LHCN-M2 (cell line): ENCODE measurements at regions not wholly inside any gene's neighbourhood (a gene's known extent, or its start where the extent isn't known, plus 50 kb on each side); places are given as distances from the start of the nearest gene placed in this dataset.
A peak's percentile ranks its signal among the peaks of the same experiment; 100 is the strongest.
"Not testable (repeated sequence)": the region's sequence is repeated elsewhere in the genome, so short reads cannot be mapped to it uniquely, and the experiment has no call there.

ENCODE experiments used
- DNase-seq: peaks from one replicate; pipeline ENCODE4 v3.0.0-alpha.2; 2012; ENCODE audit warnings: low read depth

DNA sequence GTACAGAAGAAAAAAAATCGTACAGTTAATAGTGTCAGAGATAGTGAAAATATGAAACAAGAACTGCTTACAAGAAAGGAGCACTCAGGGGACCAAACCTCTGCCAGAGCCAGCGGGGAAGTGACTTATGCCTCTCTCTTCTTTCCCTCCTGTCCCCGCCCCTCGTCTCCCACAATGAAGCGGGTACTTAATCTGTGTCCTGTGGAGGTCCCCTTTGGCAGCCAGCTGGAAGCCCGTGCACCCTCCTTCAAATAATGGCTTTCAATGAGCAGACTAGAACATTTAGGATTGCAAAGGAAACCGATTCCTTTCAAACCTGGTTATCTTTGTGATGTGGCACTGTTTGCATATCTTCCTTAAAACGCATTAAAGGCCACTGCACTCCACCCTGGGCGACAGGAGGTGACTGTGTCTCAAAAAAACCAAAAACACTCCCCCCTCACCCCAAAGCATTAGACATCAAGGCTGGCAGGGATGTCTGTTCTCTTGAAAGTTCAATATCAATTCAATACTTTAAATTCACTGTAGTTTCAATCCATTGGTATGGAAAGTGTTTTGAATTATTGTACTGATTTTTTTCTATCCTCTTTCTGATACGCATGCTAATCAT, 51.7 kb downstream of the PPIAL4C start:
- not testable (repeated sequence) for DNase-seq

- peak; percentile 96 for DNase-seq
These were observed 52.9 kb downstream of the PPIAL4C start for GRCh38 chr1:149636286-149637122.

DNA sequence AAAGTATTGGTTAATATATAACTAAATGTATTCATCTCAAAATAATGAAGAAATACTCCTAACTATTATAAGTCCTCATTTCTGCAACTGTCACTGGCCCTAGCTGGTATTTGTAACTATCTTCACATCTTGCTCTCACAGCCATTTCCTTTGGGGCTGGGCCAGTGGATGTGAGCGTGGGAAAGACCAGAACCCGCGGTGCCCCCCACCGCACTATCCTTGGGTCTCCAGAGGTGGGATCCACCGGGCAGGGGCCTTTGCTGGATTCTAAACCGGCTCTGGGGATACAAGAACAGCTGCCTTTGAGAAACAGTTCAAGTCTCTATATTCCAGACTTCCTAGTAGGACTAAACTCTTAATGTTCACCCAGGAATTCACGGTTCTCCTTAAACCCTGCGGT, 54.8 kb downstream of the PPIAL4C start:
- DNase-seq: not testable (repeated sequence)

DNA sequence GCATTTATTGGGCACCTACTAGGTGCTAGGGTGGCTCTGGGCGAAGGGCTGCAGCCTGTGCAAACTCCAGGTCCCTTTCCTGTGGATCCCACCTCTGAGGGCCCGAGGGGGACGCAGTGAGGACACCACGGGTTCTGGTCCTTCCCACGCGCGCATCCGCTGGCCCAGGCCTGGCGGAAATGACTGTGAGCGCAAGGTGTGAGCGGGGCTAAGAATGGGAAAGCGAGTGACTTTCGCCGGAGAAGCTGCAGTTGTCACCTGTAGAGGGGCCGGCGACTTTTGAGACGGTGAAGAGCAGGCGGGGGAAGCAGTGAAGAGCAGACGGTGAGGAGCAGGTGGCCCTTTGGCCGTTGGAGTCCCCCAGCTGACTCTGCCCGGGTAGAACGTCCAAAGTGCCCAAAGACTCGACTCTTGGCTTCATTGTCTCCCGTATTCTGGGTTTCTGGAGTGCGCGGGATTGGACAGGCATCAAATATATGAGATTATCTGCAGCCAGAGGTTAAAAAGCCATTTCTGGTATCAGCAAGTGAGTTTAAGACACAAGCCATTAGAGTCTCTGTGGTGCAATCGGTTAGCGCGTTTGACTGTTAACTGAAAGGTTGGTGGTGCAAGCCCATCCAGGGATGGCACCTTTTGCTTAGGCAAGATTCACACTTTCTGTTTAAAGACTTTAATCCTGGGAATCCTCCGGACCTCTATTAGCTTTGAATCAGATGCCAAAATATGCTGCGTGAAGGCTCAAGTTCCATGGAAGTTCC, 55.4 kb downstream of the PPIAL4C start:
- not testable (repeated sequence) for DNase-seq

DNA sequence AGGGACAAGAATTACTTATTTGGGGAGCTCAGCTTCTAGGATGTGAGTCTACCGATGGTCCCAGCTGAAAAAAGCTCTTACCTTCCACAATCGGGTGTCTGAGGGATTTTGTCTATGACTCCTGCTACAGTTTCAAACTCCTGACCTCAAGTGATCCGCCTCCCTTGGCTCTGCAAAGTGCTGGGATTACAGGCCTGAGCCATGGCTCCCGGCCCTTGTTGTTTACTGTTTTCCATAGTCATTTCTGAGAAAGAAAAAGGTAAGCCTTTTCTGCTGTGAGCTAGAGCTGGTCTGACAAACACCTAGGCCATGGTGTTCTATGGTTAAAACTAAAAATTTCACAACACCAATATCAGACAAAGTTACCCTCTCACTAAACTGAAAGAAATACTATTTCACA, 57.5 kb downstream of the PPIAL4C start:
- DNase-seq: not testable (repeated sequence)

DNA sequence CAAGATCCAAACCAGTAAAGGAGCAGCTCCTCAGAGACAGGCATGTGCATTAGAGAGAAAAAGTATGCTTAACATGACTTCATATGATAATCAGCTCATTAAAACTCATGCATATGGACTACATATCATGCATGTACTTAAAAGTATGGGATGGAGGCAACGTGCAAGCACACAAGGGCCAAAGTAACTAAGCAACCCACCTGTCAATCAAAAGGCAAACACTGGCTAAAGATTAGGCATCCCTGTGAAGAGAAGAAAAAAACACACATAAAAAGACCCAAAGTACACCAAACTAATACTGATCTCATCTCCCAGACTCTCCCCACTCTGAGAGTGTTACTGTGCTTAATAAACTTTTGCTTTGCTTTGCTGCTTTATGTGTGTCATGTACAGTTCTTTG, 61.2 kb downstream of the PPIAL4C start:
- not testable (repeated sequence) for DNase-seq

DNA sequence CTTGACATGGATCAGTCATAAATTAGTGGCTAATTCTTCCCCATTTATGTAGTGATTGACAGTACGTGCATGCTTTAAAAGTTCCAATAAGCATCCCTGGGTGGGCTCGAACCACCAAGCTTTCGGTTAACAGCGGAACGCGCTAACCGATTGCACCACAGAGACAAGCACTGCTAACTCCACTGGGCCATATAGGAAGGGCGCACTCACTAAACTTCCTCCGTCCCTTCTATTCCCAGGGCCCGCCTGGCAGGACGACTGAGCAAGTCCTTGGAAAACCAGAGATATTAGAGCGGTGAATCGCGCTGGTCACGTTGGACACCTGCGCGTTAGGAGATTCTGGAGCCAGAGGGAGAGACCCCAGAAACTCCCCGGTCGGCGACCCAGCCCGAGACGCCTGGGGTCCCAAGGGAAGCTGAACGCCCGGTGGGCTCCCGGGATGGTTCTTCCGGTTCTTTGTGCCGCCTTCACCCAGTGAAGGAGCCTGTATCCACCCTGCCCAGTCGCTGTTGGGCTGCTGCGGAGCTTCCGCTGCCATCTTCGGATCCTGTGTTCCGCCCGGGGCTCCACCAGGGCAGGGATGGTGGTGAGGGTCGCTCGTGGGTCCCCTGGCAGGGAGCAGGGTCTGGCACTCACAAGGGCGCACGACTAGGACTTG, 62.8 kb downstream of the PPIAL4C start:
- not testable (repeated sequence) for DNase-seq

DNA sequence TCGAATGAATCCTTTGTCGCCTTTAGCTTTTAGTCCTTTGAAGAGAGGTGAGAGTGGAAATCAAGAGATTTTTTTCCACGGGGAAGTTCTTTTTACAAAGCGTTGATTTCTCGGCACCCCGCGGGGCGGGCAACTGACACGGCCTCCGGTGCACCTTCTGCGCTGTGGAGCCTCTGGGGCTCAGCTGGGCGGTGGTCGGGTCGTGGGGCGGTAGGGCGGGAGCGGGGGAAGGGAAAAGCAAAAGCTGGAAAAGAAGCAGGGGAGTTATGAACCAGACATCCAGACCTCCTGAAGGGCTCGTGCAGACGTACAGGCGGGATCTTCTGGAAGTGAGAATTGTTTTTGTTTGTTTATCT, 63.3 kb downstream of the PPIAL4C start:
- DNase-seq: not testable (repeated sequence)

DNA sequence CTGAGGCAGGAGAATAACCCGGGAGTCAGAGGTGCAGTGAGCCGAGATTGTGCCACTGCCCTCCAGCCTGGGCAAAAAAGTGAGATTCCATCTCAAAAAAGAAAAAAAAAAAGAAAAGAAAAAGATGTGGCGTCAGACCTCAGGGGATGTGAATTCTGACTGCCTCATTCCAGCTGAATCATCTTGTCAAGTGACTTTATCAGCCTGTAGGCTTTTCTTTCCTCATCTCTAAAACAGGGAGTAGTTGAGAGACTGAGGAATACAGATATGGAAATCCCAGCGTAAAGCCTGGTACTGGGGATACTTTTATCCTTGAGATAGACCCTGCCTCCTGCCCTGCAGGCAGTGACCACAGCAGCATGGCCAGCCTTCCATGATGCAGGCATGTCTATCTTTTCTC, 74.1 kb downstream of the PPIAL4C start:
- peak; percentile 0 for DNase-seq

- DNase-seq: peak; percentile 11
These were observed 74.5 kb downstream of the PPIAL4C start for GRCh38 chr1:149658175-149658574.

GRCh38 chr1:149664624-149665023, 81.0 kb downstream of the PPIAL4C start:
- DNase-seq: peak; percentile 9

- DNase-seq: not testable (repeated sequence)
These were observed 81.4 kb downstream of the PPIAL4C start for GRCh38 chr1:149665033-149665432.

DNA sequence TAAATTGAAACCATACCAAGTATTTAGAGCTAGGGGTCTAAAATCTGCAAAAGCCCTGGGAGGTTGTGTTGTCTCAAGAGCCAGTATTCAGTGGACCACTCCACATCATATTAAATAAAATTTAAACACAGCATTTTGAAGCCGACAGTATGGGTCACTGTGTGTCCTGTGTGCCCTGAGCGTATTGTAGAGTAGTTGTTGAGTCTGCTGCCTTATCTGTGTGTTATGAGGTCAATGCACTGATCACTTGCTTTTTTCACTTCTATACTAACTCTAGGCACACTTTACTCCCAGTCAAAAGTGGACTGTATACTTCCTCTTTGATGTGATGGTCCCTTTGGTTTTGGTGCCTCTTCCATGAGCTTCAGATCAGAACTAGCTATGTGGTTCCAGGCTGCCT, 81.9 kb downstream of the PPIAL4C start:
- DNase-seq: not testable (repeated sequence)

DNA sequence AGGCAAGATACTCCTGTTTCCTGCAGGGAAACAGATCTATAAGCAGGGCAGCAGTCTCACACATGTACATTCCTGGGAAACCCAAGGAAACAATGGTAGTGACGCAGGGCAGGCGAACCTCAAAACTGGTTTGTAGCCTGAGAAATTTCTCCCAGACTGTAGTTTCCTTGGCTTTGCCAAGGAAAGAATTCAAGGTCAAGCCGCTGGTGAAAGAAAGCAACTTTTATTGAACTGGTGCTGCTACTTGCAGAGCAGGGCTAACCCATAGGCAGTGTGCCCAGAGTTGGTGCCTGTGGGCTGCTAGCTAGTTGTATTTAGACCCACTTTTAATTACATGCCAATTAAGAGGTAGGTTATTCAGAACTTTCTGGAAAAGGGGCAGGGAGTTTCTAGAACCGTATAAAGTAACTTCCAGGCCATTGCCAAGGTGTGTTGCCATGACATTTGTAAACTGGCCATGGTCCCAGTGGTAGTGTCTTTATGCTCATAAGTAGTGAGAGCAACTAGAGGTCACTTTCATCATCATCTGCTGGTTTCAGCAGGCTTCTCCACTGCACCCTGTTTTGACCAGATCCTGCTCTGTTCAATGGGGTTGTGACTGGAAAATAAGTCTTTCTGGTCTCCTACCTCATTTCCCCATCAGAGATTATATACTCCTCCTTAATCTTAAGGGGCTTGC, 89.7 kb downstream of the PPIAL4C start:
- not testable (repeated sequence) for DNase-seq

GRCh38 chr1:149674921-149675320, 91.3 kb downstream of the PPIAL4C start:
- DNase-seq: not testable (repeated sequence)

- not testable (repeated sequence) for DNase-seq
These were observed 93.7 kb downstream of the PPIAL4C start for GRCh38 chr1:149677359-149677758.

- DNase-seq: not testable (repeated sequence)
These were observed 95.8 kb upstream of the FCGR1A start for GRCh38 chr1:149686593-149687238.

GRCh38 chr1:149691399-149691798, 91.1 kb upstream of the FCGR1A start:
- not testable (repeated sequence) for DNase-seq

GRCh38 chr1:149692804-149693539, 89.5 kb upstream of the FCGR1A start:
- not testable (repeated sequence) for DNase-seq

DNA sequence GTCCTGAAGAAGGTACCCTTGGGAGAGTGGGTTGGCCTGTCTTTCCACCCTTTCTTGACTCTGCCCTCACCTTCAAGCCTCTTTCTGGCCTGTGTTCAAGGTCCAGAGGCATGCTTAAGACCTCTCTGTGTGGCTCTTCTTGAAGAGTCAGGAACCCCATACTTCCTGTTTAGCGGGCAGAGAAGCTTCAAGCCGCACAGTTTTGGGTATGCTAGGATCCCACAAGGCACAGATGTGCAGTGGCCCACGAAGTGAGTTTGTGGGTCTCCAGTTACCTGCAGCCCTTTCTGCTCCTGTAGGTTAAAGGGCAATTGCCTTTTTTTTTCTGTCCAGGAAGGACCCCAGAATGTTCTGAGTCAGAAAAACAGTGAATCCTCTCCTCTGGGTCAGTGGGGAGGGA, 87.4 kb upstream of the FCGR1A start:
- not testable (repeated sequence) for DNase-seq
